Loucy (cell line): ENCODE measurements at regions not wholly inside any gene's neighbourhood (a gene's known extent, or its start where the extent isn't known, plus 50 kb on each side); places are given as distances from the start of the nearest gene placed in this dataset.
A peak's percentile ranks its signal among the peaks of the same experiment; 100 is the strongest.

Source experiments
- H2AFZ ChIP-seq: fragments of 200-600 bp; sonication (generic); 2 replicates; pipeline ENCODE4 v1.6.0; 2016; ENCODE audit warnings: antibody characterized with exemption, mild to moderate bottlenecking, low read length, moderate library complexity
- H3F3A ChIP-seq: fragments of 200-600 bp; 2 replicates; pipeline ENCODE4 v1.6.0; 2016; ENCODE audit warnings: antibody characterized with exemption, low read depth, mild to moderate bottlenecking
- H3K27me3 ChIP-seq: fragments of 200-600 bp; sonication (generic); 2 replicates; pipeline ENCODE4 v1.6.1; 2014; ENCODE audit warnings: low read length, mild to moderate bottlenecking; ENCODE audit not compliant: insufficient read depth, poor library complexity, severe bottlenecking
- H3K36me3 ChIP-seq: fragments of 200-600 bp; sonication (generic); 2 replicates; pipeline ENCODE4 v1.6.1; 2016; ENCODE audit warnings: low read length; ENCODE audit not compliant: insufficient read depth
- H3K4me1 ChIP-seq: fragments of 200-600 bp; sonication (generic); 2 replicates; pipeline ENCODE4 v1.5.1; 2014; ENCODE audit warnings: low read length, mild to moderate bottlenecking; ENCODE audit not compliant: insufficient read depth, poor library complexity, severe bottlenecking
- H3K4me2 ChIP-seq: fragments of 200-600 bp; sonication (generic); 2 replicates; pipeline ENCODE4 v1.6.0; 2014; ENCODE audit warnings: antibody characterized with exemption, low read length, low read depth, mild to moderate bottlenecking; ENCODE audit not compliant: poor library complexity, severe bottlenecking
- H3K4me3 ChIP-seq: fragments of 200-600 bp; sonication (generic); 2 replicates; pipeline ENCODE4 v1.5.1; 2014; ENCODE audit warnings: low read length, mild to moderate bottlenecking, mixed read lengths; ENCODE audit not compliant: poor library complexity, severe bottlenecking
- H3K79me2 ChIP-seq: fragments of 200-600 bp; sonication (generic); 2 replicates; pipeline ENCODE4 v1.6.1; 2014; ENCODE audit warnings: low read length; ENCODE audit not compliant: insufficient read depth
- H3K9ac ChIP-seq: fragments of 200-600 bp; sonication (generic); 2 replicates; pipeline ENCODE4 v1.6.0; 2014; ENCODE audit warnings: mild to moderate bottlenecking, low read depth, low read length, moderate library complexity; ENCODE audit not compliant: poor library complexity, severe bottlenecking
- H3K9me2 ChIP-seq: fragments of 200-600 bp; sonication (generic); replicated peaks from 2 replicates; pipeline ENCODE4 v1.6.1; 2016; ENCODE audit warnings: low read depth, low read length, mixed read lengths
- H3K9me3 ChIP-seq: fragments of 200-600 bp; sonication (generic); 2 replicates; pipeline ENCODE4 v1.6.1; 2014; ENCODE audit warnings: mild to moderate bottlenecking, antibody characterized with exemption, low read length, low read depth; ENCODE audit not compliant: insufficient read depth
- H4K20me1 ChIP-seq: fragments of 200-600 bp; sonication (generic); 2 replicates; pipeline ENCODE4 v1.6.0; 2014; ENCODE audit warnings: antibody characterized with exemption, low read length, mild to moderate bottlenecking; ENCODE audit not compliant: insufficient read depth, poor library complexity, severe bottlenecking
- EZH2phosphoT487 ChIP-seq: fragments of 200-600 bp; IDR thresholded peaks from 2 replicates; pipeline ENCODE4 v1.6.1; 2018; ENCODE audit warnings: antibody characterized with exemption, mild to moderate bottlenecking, moderate library complexity, borderline replicate concordance
- TF ChIP-seq, protein P1 (sequence below): fragments of 200-600 bp; sonication (generic); conservative IDR thresholded peaks from 2 replicates; pipeline ENCODE4 v1.5.1; 2014; ENCODE audit warnings: mild to moderate bottlenecking, antibody characterized with exemption, low read length

DNA sequence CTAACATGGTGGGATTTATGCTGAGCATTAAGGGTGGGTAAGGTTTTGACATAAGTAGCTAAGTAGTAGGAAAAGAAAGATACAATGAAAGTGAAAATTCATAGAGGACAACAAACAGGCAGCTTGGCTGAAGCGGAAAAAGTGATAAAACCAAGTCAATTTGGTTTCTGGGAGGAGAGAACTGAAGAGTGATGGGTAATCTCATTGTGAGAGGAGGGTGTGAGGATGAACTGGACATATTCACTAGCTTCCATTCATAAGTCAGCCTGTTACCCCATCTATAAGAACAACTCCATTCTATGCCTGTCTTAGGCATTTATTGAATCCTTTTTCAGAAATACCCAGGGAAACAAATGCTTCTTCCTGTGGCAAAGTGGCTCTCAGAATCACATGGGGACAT, 67.1 kb upstream of the BBX start:
- TF ChIP-seq, protein P1, sequence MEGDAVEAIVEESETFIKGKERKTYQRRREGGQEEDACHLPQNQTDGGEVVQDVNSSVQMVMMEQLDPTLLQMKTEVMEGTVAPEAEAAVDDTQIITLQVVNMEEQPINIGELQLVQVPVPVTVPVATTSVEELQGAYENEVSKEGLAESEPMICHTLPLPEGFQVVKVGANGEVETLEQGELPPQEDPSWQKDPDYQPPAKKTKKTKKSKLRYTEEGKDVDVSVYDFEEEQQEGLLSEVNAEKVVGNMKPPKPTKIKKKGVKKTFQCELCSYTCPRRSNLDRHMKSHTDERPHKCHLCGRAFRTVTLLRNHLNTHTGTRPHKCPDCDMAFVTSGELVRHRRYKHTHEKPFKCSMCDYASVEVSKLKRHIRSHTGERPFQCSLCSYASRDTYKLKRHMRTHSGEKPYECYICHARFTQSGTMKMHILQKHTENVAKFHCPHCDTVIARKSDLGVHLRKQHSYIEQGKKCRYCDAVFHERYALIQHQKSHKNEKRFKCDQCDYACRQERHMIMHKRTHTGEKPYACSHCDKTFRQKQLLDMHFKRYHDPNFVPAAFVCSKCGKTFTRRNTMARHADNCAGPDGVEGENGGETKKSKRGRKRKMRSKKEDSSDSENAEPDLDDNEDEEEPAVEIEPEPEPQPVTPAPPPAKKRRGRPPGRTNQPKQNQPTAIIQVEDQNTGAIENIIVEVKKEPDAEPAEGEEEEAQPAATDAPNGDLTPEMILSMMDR: no peak
- no peak for TF ChIP-seq EZH2phosphoT487
- no peaks in the 10 kb centered on the region for H3K4me1 ChIP-seq
- no peak overlapping the region for H3K4me3 ChIP-seq
- no peak overlapping the region for H3K4me2 ChIP-seq
- H3K9me2 ChIP-seq: no peaks in the 10 kb centered on the region
- H2AFZ ChIP-seq: peak overlapping the region; percentile 33; the same call in 1 of the 2 replicates
- no peaks in the 10 kb centered on the region for H3F3A ChIP-seq
- H3K79me2 ChIP-seq: no peaks in the 10 kb centered on the region
- no peaks in the 10 kb centered on the region for H3K36me3 ChIP-seq
- H3K9ac ChIP-seq: no peak overlapping the region
- no peaks in the 10 kb centered on the region for H3K27me3 ChIP-seq
- no peaks in the 10 kb centered on the region for H3K9me3 ChIP-seq
- no peaks in the 10 kb centered on the region for H4K20me1 ChIP-seq

- Histone ChIP-seq H2AFZ (no peak overlapping the region), H3K79me2 (no peaks in the 10 kb centered on the region), H3K4me1 (no peaks in the 10 kb centered on the region), H3K9me2 (no peaks in the 10 kb centered on the region), H3F3A (no peaks in the 10 kb centered on the region), H4K20me1 (no peaks in the 10 kb centered on the region), H3K27me3 (no peaks in the 10 kb centered on the region), H3K4me3 (no peak overlapping the region), H3K4me2 (no peak overlapping the region), H3K9ac (no peak overlapping the region), H3K36me3 (no peaks in the 10 kb centered on the region), H3K9me3 (no peaks in the 10 kb centered on the region)
- no peak for TF ChIP-seq EZH2phosphoT487
- TF ChIP-seq, protein P1: no peak
Measured at GRCh38 chr3:107456501-107456900, 66.3 kb upstream of the BBX start.

DNA sequence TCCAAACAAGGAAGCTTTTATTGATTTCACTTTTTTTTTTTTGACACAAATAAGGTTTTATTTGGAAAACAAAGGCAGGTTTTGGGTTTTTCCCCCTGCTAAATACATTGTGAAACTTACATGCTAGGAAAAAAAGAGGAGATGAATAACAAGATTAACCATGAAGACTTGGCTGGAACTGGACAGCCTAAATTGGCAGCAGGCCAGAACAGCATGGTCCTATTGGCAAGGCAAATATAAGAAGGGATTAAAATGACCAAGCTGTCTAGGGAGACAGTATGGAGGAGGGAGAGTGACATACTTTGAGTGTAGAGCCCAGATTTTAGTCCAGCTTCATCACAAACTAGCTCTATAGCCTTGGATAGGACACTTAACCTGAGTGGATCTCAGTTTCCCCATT, 63.9 kb upstream of the BBX start:
- H4K20me1 ChIP-seq: no peaks in the 10 kb centered on the region
- H3K79me2 ChIP-seq: no peaks in the 10 kb centered on the region
- H3K4me2 ChIP-seq: no peak overlapping the region
- no peaks in the 10 kb centered on the region for H3K9me3 ChIP-seq
- no peaks in the 10 kb centered on the region for H3K9me2 ChIP-seq
- H3K36me3 ChIP-seq: no peaks in the 10 kb centered on the region
- H3K9ac ChIP-seq: no peak overlapping the region
- H3K27me3 ChIP-seq: no peaks in the 10 kb centered on the region
- H2AFZ ChIP-seq: no peak overlapping the region
- no peaks in the 10 kb centered on the region for H3K4me1 ChIP-seq
- H3K4me3 ChIP-seq: no peak overlapping the region
- H3F3A ChIP-seq: no peaks in the 10 kb centered on the region
- no peak for TF ChIP-seq EZH2phosphoT487
- TF ChIP-seq, protein P1: no peak
